H9 (cell line): ENCODE measurements at regions not wholly inside any gene's neighbourhood (a gene's known extent, or its start where the extent isn't known, plus 50 kb on each side); places are given as distances from the start of the nearest gene placed in this dataset.

ENCODE experiments used
- DNase-seq: peaks from one replicate; pipeline ENCODE4 v3.0.0-alpha.2; 2017
- H2AFZ ChIP-seq: one replicate; pipeline ENCODE4 v1.6.1; 2013; ENCODE audit warnings: mild to moderate bottlenecking, low read length, control low read depth, moderate library complexity
- H2AK5ac ChIP-seq: 2 replicates; pipeline ENCODE4 v1.6.1; 2013; ENCODE audit warnings: low read length, control low read depth, mixed read lengths; ENCODE audit not compliant: insufficient read length
- H2BK120ac ChIP-seq: one replicate; pipeline ENCODE4 v1.6.1; 2013; ENCODE audit warnings: low read depth, mild to moderate bottlenecking, low read length, control low read depth, inconsistent platforms; ENCODE audit not compliant: poor library complexity, severe bottlenecking
- H2BK12ac ChIP-seq: 2 replicates; pipeline ENCODE4 v1.6.1; 2013; ENCODE audit warnings: low read length, control low read depth, mixed read lengths, low read depth; ENCODE audit not compliant: insufficient read length
- H2BK15ac ChIP-seq: 2 replicates; pipeline ENCODE4 v1.6.1; 2013; ENCODE audit warnings: low read depth, low read length, control low read depth
- H2BK20ac ChIP-seq: one replicate; pipeline ENCODE4 v1.6.1; 2013; ENCODE audit warnings: low read depth, mild to moderate bottlenecking, low read length, control low read depth, inconsistent platforms; ENCODE audit not compliant: poor library complexity, severe bottlenecking
- H2BK5ac ChIP-seq: 2 replicates; pipeline ENCODE4 v1.6.1; 2013; ENCODE audit warnings: low read length, control low read depth, mixed read lengths; ENCODE audit not compliant: insufficient read length
- H3K14ac ChIP-seq: 2 replicates; pipeline ENCODE4 v1.6.1; 2013; ENCODE audit warnings: low read length, control low read depth; ENCODE audit not compliant: insufficient read depth
- H3K18ac ChIP-seq: 2 replicates; pipeline ENCODE4 v1.6.1; 2013; ENCODE audit warnings: low read depth, mild to moderate bottlenecking, mixed read lengths, low read length, control low read depth; ENCODE audit not compliant: insufficient read length
- H3K23ac ChIP-seq: 2 replicates; pipeline ENCODE4 v1.6.1; 2013; ENCODE audit warnings: low read length, control low read depth, mixed read lengths, low read depth; ENCODE audit not compliant: insufficient read length
- H3K23me2 ChIP-seq: 2 replicates; pipeline ENCODE4 v1.6.1; 2013; ENCODE audit warnings: low read depth, mild to moderate bottlenecking, mixed read lengths, low read length, control low read depth; ENCODE audit not compliant: insufficient read length, poor library complexity, severe bottlenecking
- H3K27ac ChIP-seq: 2 replicates; pipeline ENCODE4 v1.5.1; 2013; ENCODE audit warnings: low read length, control low read depth, mixed read lengths, low read depth; ENCODE audit not compliant: insufficient read length
- H3K27me3 ChIP-seq: 2 replicates; pipeline ENCODE4 v1.6.1; 2013; ENCODE audit warnings: low read length, control low read depth, inconsistent platforms; ENCODE audit not compliant: insufficient read depth
- H3K4ac ChIP-seq: 2 replicates; pipeline ENCODE4 v1.6.1; 2013; ENCODE audit warnings: low read depth, mild to moderate bottlenecking, control low read depth, inconsistent platforms, low read length, moderate library complexity
- H3K4me1 ChIP-seq: 2 replicates; pipeline ENCODE4 v1.6.1; 2013; ENCODE audit warnings: low read length, control low read depth, inconsistent platforms; ENCODE audit not compliant: insufficient read depth
- H3K4me2 ChIP-seq: 2 replicates; pipeline ENCODE4 v1.6.1; 2013; ENCODE audit warnings: low read length, control low read depth, mixed read lengths; ENCODE audit not compliant: insufficient read length, insufficient read depth
- H3K56ac ChIP-seq: 2 replicates; pipeline ENCODE4 v1.6.1; 2013; ENCODE audit warnings: low read depth, mild to moderate bottlenecking, mixed read lengths, low read length, control low read depth; ENCODE audit not compliant: insufficient read length
- H3K79me1 ChIP-seq: 2 replicates; pipeline ENCODE4 v1.6.1; 2013; ENCODE audit warnings: low read depth, mild to moderate bottlenecking, moderate library complexity, low read length, control low read depth, inconsistent platforms; ENCODE audit not compliant: insufficient read depth, poor library complexity, severe bottlenecking
- H3K79me2 ChIP-seq: 2 replicates; pipeline ENCODE4 v1.6.1; 2013; ENCODE audit warnings: low read length, control low read depth, inconsistent platforms; ENCODE audit not compliant: insufficient read depth
- H3K9ac ChIP-seq: 2 replicates; pipeline ENCODE4 v1.6.1; 2013; ENCODE audit warnings: low read length, control low read depth, mixed read lengths; ENCODE audit not compliant: insufficient read length; ENCODE audit errors: extremely low read depth
- H3K9me3 ChIP-seq: one replicate; pipeline ENCODE4 v1.6.1; 2013; ENCODE audit warnings: low read depth, low read length, inconsistent platforms; ENCODE audit not compliant: control insufficient read depth
- H3T11ph ChIP-seq: one replicate; pipeline ENCODE4 v1.6.1; 2013; ENCODE audit warnings: mild to moderate bottlenecking, low read length, control low read depth, inconsistent platforms
- H4K20me1 ChIP-seq: one replicate; pipeline ENCODE4 v1.6.1; 2013; ENCODE audit not compliant: control insufficient read depth, insufficient read length, insufficient read depth
- H4K5ac ChIP-seq: 2 replicates; pipeline ENCODE4 v1.6.1; 2013; ENCODE audit warnings: low read depth, mild to moderate bottlenecking, mixed read lengths, low read length, control low read depth; ENCODE audit not compliant: insufficient read length
- H4K8ac ChIP-seq: replicated peaks from 2 replicates; pipeline ENCODE4 v1.6.1; 2013; ENCODE audit warnings: low read length, control low read depth, mixed read lengths, low read depth; ENCODE audit not compliant: insufficient read length
- H4K91ac ChIP-seq: 2 replicates; pipeline ENCODE4 v1.6.1; 2013; ENCODE audit warnings: low read depth, mild to moderate bottlenecking, moderate library complexity, mixed read lengths, low read length, control low read depth; ENCODE audit not compliant: insufficient read length
- H3K27ac Mint-ChIP-seq, 3 experiments: 2 replicates in 2 of 3; 3 replicates in 1 of 3; pipeline ENCODE4 v1.8.0; 2020 to 2021; ENCODE audit warnings: mixed read lengths in 3 of 3, mild to moderate bottlenecking in 1 of 3, moderate library complexity in 1 of 3
- H3K27me3 Mint-ChIP-seq: 2 replicates; pipeline ENCODE4 v1.8.0; 2021; ENCODE audit warnings: low read depth, mild to moderate bottlenecking, moderate library complexity, mixed read lengths
- H3K36me3 Mint-ChIP-seq, 3 experiments: 2 replicates in 2 of 3; 3 replicates in 1 of 3; pipeline ENCODE4 v1.8.0; 2020 to 2021; ENCODE audit warnings: low read depth in 3 of 3, mixed read lengths in 3 of 3; ENCODE audit not compliant: insufficient read depth in 1 of 3
- H3K4me1 Mint-ChIP-seq, 2 experiments: 2 replicates each; pipeline ENCODE4 v1.8.0; 2020; ENCODE audit warnings: mixed read lengths in 2 of 2
- H3K4me3 Mint-ChIP-seq, 2 experiments: 2 replicates in 1 of 2; 3 replicates in 1 of 2; pipeline ENCODE4 v1.8.0; 2020 to 2021; ENCODE audit warnings: mild to moderate bottlenecking in 2 of 2, mixed read lengths in 2 of 2, moderate library complexity in 1 of 2
- H3K9me3 Mint-ChIP-seq, 2 experiments: 2 replicates in 1 of 2; 3 replicates in 1 of 2; pipeline ENCODE4 v1.8.0; 2020; ENCODE audit warnings: mild to moderate bottlenecking in 2 of 2, mixed read lengths in 2 of 2, moderate library complexity in 1 of 2
- WGBS: extraction: QIAGEN DNeasy Blood & Tissue Kit; methylation state at CpG from one replicate; pipeline ENCODE4 v1.1.7; 2013; ENCODE audit warnings: missing lambda C conversion rate, low lambda C conversion rate, mixed read lengths; ENCODE audit not compliant: insufficient read length; ENCODE audit errors: extremely low coverage; 5-methylcytosine and 5-hydroxymethylcytosine counted together
- TF ChIP-seq, protein P1 (sequence below): fragments of 200-600 bp; sonication (generic); conservative IDR thresholded peaks from 3 replicates; pipeline ENCODE4 v1.8.0; 2021; ENCODE audit warnings: antibody characterized with exemption, mild to moderate bottlenecking

- no peaks in the 10 kb centered on the region for H3K36me3 Mint-ChIP-seq
- Histone ChIP-seq H3K9me3 (no peaks in the 10 kb centered on the region), H4K91ac (no peak overlapping the region), H3K4ac (no peak overlapping the region), H4K20me1 (no peaks in the 10 kb centered on the region), H2BK12ac (no peak overlapping the region), H3K23me2 (no peaks in the 10 kb centered on the region), H3K79me2 (no peaks in the 10 kb centered on the region), H3K4me1 (0 out of 2 replicates have a peak, but pooled peaks cover 5% of the 10 kb centered on the region), H3K18ac (no peak overlapping the region), H4K8ac (no peak overlapping the region), H2BK120ac (no peak overlapping the region), H2AFZ (no peak overlapping the region), H3K23ac (no peak overlapping the region), H3K79me1 (no peaks in the 10 kb centered on the region), H3K27me3 (0 out of 2 replicates have a peak, but pooled peaks cover 1% of the 10 kb centered on the region), H4K5ac (no peak overlapping the region), H2BK20ac (no peak overlapping the region), H3T11ph (no peak overlapping the region), H3K27ac (no peak overlapping the region), H2BK5ac (no peak overlapping the region), H3K9ac (no peak overlapping the region), H3K56ac (no peak overlapping the region), H2BK15ac (no peak overlapping the region), H3K14ac (no peak overlapping the region), H3K4me2 (no peak overlapping the region), H2AK5ac (no peak overlapping the region)
- no peak overlapping the region for H3K4me3 Mint-ChIP-seq
- TF ChIP-seq, protein P1, sequence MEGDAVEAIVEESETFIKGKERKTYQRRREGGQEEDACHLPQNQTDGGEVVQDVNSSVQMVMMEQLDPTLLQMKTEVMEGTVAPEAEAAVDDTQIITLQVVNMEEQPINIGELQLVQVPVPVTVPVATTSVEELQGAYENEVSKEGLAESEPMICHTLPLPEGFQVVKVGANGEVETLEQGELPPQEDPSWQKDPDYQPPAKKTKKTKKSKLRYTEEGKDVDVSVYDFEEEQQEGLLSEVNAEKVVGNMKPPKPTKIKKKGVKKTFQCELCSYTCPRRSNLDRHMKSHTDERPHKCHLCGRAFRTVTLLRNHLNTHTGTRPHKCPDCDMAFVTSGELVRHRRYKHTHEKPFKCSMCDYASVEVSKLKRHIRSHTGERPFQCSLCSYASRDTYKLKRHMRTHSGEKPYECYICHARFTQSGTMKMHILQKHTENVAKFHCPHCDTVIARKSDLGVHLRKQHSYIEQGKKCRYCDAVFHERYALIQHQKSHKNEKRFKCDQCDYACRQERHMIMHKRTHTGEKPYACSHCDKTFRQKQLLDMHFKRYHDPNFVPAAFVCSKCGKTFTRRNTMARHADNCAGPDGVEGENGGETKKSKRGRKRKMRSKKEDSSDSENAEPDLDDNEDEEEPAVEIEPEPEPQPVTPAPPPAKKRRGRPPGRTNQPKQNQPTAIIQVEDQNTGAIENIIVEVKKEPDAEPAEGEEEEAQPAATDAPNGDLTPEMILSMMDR = no peak
- DNase-seq = no peak
- no peaks in the 10 kb centered on the region for H3K9me3 Mint-ChIP-seq
- no CpG with 5 or more reads among the region's 6 CpGs for WGBS
- H3K27ac Mint-ChIP-seq = no peak overlapping the region
- H3K4me1 Mint-ChIP-seq = peaks cover 13 to 17% of the 10 kb centered on the region in 2 experiments
- no peaks in the 10 kb centered on the region for H3K27me3 Mint-ChIP-seq
Measured at GRCh38 chr3:64353226-64353625, 128.0 kb upstream of the PRICKLE2 start.
